C4-2B (cell line): ENCODE measurements at regions not wholly inside any gene's neighbourhood (a gene's known extent, or its start where the extent isn't known, plus 50 kb on each side); places are given as distances from the start of the nearest gene placed in this dataset.

Source experiments
- H3K27ac ChIP-seq: fragments of 450-650 bp; 2 replicates; pipeline ENCODE4 v1.5.1; 2017
- ZFX ChIP-seq: fragments of 450-650 bp; IDR thresholded peaks from 2 replicates; pipeline ENCODE4 v1.6.1; 2017
- TF ChIP-seq, protein P1 (sequence below): fragments of 450-650 bp; conservative IDR thresholded peaks from 2 replicates; pipeline ENCODE4 v1.5.1; 2017; ENCODE audit warnings: mild to moderate bottlenecking

DNA sequence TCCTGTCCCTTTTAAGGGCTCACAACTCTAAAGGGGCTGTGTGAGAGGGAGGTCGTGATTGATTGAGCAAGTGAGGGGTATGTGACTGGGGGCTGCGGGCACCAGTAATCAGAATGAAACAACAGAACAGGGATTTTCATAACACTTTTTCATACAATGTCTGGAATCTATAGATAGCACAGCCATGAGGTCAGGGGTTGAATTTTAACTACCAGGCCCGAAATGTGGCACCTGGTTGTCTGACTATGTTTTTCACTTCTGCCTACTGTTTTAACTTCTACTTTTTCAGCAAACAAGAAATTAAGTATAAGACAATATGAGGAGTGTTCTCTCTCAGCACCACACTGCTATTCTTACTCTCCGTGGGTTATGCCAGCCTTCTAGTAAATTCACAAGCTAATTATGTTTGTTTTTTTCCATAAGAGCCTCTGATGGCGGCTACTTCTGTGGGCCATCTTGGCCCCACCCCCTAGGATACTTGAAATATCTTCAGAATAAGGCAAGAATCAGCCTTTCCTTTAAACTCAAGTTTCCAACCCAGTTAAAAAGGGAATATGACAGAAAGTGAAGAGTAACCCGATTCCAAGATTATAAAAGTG lies 552.8 kb upstream of the CHORDC1 start:
- H3K27ac ChIP-seq = no peak overlapping the region
- no peak for TF ChIP-seq ZFX

DNA sequence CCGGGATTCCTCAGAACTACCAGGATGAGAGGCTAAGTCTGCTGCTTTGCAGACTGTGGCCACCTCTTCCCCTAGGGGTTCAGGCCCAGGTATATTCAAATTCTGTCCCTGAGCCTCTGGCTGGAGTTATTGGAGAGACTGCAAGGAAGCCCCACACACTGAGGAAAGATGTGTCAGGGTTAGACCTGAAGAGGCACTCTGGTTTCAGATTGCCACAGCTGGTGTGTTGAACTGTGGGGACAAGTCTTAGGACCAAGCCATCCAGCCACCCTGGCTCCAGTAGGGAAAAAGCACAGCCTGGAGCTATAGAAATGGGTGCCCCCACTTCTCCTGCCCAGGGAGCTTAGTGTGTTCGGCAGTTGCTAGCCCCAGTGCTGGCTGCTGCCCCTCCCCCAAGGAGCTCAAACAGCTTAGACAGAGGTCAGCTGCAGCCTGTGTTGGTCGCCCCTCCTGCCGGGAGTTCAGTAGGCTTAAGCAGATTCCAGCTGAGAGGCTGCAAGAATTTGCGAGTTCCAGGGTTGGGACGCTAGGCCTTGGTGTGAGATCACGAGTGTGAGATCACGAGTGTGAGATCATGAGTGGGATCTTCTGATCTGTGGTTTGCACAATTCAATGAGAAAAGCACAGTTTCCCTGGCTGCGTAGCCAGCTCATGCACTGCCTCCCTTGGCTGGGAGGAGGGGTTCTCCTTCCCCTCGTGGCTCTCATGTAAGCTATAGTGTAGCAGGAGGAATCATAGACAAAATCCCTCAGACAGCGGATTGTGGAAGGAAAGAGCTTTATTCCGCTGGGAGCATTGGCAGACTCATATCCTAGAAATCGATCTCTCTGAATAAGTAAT lies 552.1 kb upstream of the CHORDC1 start:
- no peak overlapping the region for H3K27ac ChIP-seq
- no peak for TF ChIP-seq ZFX
- TF ChIP-seq, protein P1, sequence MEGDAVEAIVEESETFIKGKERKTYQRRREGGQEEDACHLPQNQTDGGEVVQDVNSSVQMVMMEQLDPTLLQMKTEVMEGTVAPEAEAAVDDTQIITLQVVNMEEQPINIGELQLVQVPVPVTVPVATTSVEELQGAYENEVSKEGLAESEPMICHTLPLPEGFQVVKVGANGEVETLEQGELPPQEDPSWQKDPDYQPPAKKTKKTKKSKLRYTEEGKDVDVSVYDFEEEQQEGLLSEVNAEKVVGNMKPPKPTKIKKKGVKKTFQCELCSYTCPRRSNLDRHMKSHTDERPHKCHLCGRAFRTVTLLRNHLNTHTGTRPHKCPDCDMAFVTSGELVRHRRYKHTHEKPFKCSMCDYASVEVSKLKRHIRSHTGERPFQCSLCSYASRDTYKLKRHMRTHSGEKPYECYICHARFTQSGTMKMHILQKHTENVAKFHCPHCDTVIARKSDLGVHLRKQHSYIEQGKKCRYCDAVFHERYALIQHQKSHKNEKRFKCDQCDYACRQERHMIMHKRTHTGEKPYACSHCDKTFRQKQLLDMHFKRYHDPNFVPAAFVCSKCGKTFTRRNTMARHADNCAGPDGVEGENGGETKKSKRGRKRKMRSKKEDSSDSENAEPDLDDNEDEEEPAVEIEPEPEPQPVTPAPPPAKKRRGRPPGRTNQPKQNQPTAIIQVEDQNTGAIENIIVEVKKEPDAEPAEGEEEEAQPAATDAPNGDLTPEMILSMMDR = no peak

DNA sequence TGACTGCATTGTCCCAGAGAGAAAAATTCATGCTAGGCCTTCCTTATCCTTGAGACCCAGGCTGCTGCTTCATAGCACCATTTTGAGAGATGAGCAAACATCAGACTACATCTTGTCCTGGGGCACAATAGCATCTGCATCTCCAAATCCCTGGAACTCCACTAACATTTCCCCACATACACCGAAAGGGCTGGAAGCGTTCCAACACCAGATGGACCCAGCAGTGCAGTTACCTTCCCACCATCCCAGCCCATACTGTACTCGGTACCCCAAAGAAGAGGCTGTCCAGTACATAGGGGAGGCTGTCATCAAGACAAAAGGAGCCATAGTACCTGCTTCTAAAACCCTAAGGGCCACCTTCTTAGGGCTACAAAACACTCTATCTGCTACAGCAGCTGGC lies 547.2 kb upstream of the CHORDC1 start:
- H3K27ac ChIP-seq = no peak overlapping the region
- TF ChIP-seq, protein P1 = no peak
- no peak for TF ChIP-seq ZFX

DNA sequence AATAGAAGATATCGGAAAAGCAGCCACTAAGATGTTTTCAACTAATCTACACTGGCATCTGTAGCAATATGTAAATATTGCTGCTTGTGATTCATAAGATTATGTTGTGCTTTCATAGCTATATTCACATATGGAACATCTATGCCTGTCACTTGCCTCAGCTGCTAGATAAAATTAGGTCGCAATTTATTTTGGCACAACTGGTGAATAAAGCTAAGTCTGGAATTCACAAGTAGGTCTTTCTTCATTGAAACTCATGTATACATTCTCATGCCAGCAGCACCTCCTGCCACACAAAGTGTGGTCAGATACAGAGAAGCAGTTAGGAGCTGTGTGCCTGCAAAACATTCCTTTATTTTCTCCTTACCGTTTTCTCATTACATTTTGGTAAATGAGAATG lies 543.3 kb upstream of the CHORDC1 start:
- TF ChIP-seq, protein P1 = no peak
- H3K27ac ChIP-seq = no peak overlapping the region

DNA sequence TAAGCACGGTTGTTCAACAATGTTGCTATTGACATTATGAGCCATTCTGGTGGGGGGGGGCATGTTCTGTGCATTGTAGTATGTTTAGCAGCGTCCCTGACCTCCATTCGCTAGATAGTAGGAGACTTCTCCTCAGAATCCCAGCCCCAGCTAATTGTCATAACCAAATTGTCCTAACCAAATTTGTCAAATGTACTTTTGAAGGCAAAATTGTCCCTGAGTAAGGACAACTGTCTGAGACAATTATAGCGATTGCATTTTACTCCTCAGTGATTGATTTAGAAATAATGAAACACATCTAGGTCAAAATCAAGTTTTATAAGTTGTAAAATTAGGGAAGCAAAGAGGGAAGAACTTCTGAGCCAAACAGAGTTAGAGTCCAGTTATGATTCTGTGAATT lies 541.8 kb upstream of the CHORDC1 start:
- no peak overlapping the region for H3K27ac ChIP-seq
- no peak for TF ChIP-seq ZFX
- TF ChIP-seq, protein P1 = no peak

DNA sequence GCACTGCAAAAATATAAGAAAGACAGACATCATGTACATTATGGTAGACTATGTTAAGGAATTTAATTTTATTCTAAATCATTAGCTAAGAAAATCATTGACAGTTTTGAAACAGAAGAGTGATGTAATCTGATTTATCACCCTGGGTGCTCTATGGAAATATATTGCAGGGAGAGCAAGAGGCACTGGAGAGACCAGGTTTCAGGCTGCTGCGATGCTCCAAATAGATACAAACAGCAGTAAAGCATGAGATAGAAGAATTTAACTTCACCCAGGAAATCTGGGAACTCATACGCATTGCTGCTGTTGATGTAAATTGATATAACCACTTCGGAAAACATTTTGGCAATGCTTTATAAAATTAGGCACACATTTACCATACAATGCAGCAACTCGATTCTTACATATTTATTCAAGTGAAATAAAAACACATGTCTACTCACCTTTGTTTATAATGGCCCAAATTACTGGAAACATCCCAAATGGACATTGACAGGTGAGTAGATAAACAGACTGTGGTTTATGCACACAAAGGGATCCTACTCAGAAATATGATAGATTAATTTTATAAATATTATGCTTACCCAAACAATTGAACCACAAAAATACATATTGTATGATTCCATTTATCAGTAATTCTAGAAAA lies 535.1 kb upstream of the CHORDC1 start:
- H3K27ac ChIP-seq = no peak overlapping the region
- no peak for TF ChIP-seq ZFX
- TF ChIP-seq, protein P1 = no peak

DNA sequence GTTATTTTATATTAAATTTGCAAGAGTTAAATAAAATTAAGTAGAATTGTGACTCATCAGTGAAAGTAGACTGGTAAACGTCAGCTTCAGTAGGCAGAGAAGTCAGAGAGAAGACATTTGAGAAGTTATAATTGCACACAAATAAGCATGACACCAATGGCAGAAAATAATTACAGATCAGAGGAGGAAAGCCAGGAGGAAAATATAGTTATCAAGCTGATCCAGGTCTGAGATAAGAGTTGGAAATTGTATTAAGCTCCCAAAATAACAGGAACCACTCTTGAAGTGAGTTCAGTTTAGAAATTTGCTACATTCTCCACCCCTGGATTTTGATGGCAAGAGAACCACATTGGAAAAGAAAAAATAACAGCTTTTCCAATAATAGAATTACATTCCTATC lies 533.8 kb upstream of the CHORDC1 start:
- no peak for TF ChIP-seq ZFX
- TF ChIP-seq, protein P1 = no peak
- no peak overlapping the region for H3K27ac ChIP-seq
